ENCODE measurements at regions not wholly inside any gene's neighbourhood (a gene's known extent, or its start where the extent isn't known, plus 50 kb on each side); places are given as distances from the start of the nearest gene placed in this dataset.

DNA sequence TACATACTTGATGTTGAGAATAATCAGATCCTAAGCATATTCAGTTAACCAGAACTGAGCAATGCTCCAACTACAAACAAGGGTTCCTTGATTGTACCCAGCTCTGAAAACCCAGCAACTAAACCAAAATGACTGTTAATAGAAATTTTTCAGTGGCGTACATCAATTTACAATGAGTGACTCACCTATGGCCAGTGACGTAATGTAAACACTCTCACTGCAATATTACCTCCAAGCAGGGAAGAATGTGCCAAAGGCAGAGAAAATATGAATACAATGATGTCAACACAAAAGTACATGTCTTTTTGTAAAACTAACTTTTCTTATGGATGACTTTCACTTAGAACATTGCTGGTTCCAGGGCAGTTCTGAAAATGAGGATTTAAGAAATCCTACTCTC, 611.3 kb downstream of the EDEM1 start:
- TF ChIP-seq EZH2 (IDR thresholded peaks at IDR 0.05; ENCODE audit: low read depth) = no peak
- TF ChIP-seq, protein P1, sequence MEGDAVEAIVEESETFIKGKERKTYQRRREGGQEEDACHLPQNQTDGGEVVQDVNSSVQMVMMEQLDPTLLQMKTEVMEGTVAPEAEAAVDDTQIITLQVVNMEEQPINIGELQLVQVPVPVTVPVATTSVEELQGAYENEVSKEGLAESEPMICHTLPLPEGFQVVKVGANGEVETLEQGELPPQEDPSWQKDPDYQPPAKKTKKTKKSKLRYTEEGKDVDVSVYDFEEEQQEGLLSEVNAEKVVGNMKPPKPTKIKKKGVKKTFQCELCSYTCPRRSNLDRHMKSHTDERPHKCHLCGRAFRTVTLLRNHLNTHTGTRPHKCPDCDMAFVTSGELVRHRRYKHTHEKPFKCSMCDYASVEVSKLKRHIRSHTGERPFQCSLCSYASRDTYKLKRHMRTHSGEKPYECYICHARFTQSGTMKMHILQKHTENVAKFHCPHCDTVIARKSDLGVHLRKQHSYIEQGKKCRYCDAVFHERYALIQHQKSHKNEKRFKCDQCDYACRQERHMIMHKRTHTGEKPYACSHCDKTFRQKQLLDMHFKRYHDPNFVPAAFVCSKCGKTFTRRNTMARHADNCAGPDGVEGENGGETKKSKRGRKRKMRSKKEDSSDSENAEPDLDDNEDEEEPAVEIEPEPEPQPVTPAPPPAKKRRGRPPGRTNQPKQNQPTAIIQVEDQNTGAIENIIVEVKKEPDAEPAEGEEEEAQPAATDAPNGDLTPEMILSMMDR (conservative IDR thresholded peaks at IDR 0.05) = no peak
